H1 (cell line): ENCODE measurements at regions not wholly inside any gene's neighbourhood (a gene's known extent, or its start where the extent isn't known, plus 50 kb on each side); places are given as distances from the start of the nearest gene placed in this dataset.
A peak's percentile ranks its signal among the peaks of the same experiment; 100 is the strongest.

Experiments
- CTCF ChIA-PET: fragments of 300-600 bp; sonication (Branson Sonifier 250); formaldehyde crosslinking; loops from one replicate; lab custom pipeline; 2021; ENCODE audit not compliant: partially characterized antibody; lab: Charles Lee
- POLR2A ChIA-PET: fragments of 300-600 bp; sonication (Branson Sonifier 250); formaldehyde crosslinking; loops from one replicate; lab custom pipeline; 2021; ENCODE audit warnings: inconsistent platforms; ENCODE audit not compliant: partially characterized antibody; lab: Charles Lee
- DNase-seq, 2 experiments: peaks; one replicate each; pipeline versions ENCODE4 v3.0.0 to v3.0.0-alpha.2; 2010 to 2022; ENCODE audit warnings: low spot score in 2 of 2, low read depth in 1 of 2, mixed read lengths in 1 of 2
- FAIRE-seq: peaks from 2 replicates; lab custom pipeline; 2011; peaks lifted over from hg19 to GRCh38; lab: Jason Lieb, UNC
- H2AFZ ChIP-seq: 2 replicates; pipeline ENCODE4 v1.8.1; 2012; ENCODE audit warnings: low read length, inconsistent platforms
- H2AK5ac ChIP-seq: 2 replicates; pipeline ENCODE4 v1.6.1; 2013; ENCODE audit warnings: low read depth, low read length
- H2BK120ac ChIP-seq: replicated peaks from 2 replicates; pipeline ENCODE3; 2013; ENCODE audit warnings: low read depth, low read length, inconsistent platforms
- H2BK12ac ChIP-seq: 2 replicates; pipeline ENCODE4 v1.6.1; 2013; ENCODE audit warnings: low read depth, low read length
- H2BK15ac ChIP-seq: 2 replicates; pipeline ENCODE4 v1.6.1; 2013; ENCODE audit warnings: low read length
- H2BK20ac ChIP-seq: 2 replicates; pipeline ENCODE4 v1.6.1; 2013; ENCODE audit warnings: low read length
- H2BK5ac ChIP-seq: 2 replicates; pipeline ENCODE4 v1.6.1; 2013; ENCODE audit warnings: low read depth, low read length
- H3K14ac ChIP-seq: 2 replicates; pipeline ENCODE4 v1.6.1; 2013; ENCODE audit warnings: inconsistent platforms; ENCODE audit not compliant: insufficient read length
- H3K18ac ChIP-seq: 2 replicates; pipeline ENCODE4 v1.6.1; 2013; ENCODE audit warnings: low read length; ENCODE audit errors: extremely low read depth
- H3K23ac ChIP-seq: 2 replicates; pipeline ENCODE4 v1.6.1; 2013; ENCODE audit warnings: inconsistent platforms; ENCODE audit not compliant: insufficient read length
- H3K23me2 ChIP-seq: 2 replicates; pipeline ENCODE4 v1.6.1; 2013; ENCODE audit warnings: low read depth, low read length
- H3K27ac ChIP-seq: 2 replicates; pipeline ENCODE4 v1.6.1; 2011; ENCODE audit warnings: low read depth, low read length, inconsistent platforms
- H3K27me3 ChIP-seq, 4 experiments: replicated peaks in 1 of 4; 1 replicate in 1 of 4; 2 replicates in 3 of 4; pipeline versions ENCODE4 v1.6.1 to v1.8.1; 2011 to 2013; ENCODE audit warnings: low read length in 3 of 4, mild to moderate bottlenecking in 3 of 4, inconsistent platforms in 2 of 4, mixed read lengths in 2 of 4, moderate library complexity in 1 of 4; ENCODE audit not compliant: control insufficient read depth in 3 of 4, insufficient read depth in 3 of 4; ENCODE audit errors: extremely low read depth in 1 of 4
- H3K36me3 ChIP-seq, 4 experiments: 2 replicates each; pipeline versions ENCODE4 v1.6.1 to v1.8.1; 2011 to 2013; ENCODE audit warnings: mild to moderate bottlenecking in 4 of 4, low read length in 3 of 4, moderate library complexity in 2 of 4, control low read depth in 1 of 4, inconsistent platforms in 1 of 4; ENCODE audit not compliant: insufficient read depth in 4 of 4, control insufficient read depth in 2 of 4
- H3K4ac ChIP-seq: replicated peaks from 2 replicates; pipeline ENCODE3; 2013; ENCODE audit warnings: low read length, low read depth, mixed read lengths, inconsistent platforms; ENCODE audit not compliant: insufficient read length
- H3K4me1 ChIP-seq, 4 experiments: replicated peaks in 1 of 4; 1 replicate in 1 of 4; 2 replicates in 3 of 4; pipeline versions ENCODE4 v1.6.1 to v1.8.1; 2011 to 2013; ENCODE audit warnings: low read length in 3 of 4, inconsistent platforms in 2 of 4, mixed read lengths in 1 of 4; ENCODE audit not compliant: insufficient read depth in 4 of 4, control insufficient read depth in 3 of 4
- H3K4me2 ChIP-seq, 2 experiments: 2 replicates each; pipeline versions ENCODE4 v1.6.1 to v1.8.1; 2011 to 2013; ENCODE audit warnings: low read depth in 2 of 2, low read length in 2 of 2, control low read depth in 1 of 2, inconsistent platforms in 1 of 2, mild to moderate bottlenecking in 1 of 2; ENCODE audit not compliant: insufficient read depth in 1 of 2
- H3K4me3 ChIP-seq, 4 experiments: fragments of 200-600, 300-600 bp in 1 of 4; sonication (generic), shearing (Covaris generic), sonication (Bioruptor Twin) in 1 of 4; 2 replicates each; pipeline versions ENCODE4 v1.5.1 to v1.8.1; 2011 to 2016; ENCODE audit warnings: low read length in 4 of 4, low read depth in 3 of 4, control low read depth in 2 of 4, inconsistent platforms in 2 of 4, mild to moderate bottlenecking in 2 of 4, mixed read lengths in 1 of 4, moderate library complexity in 1 of 4; ENCODE audit not compliant: insufficient read depth in 2 of 4; ENCODE audit errors: extremely low read depth in 1 of 4
- H3K56ac ChIP-seq: replicated peaks from 2 replicates; pipeline ENCODE3; 2013; ENCODE audit warnings: low read depth, mild to moderate bottlenecking, mixed read lengths, low read length, inconsistent platforms; ENCODE audit not compliant: insufficient read length
- H3K79me1 ChIP-seq: 2 replicates; pipeline ENCODE4 v1.6.1; 2013; ENCODE audit warnings: low read depth, low read length, control low read depth
- H3K79me2 ChIP-seq, 2 experiments: 2 replicates each; pipeline versions ENCODE4 v1.6.1 to v1.8.1; 2012 to 2013; ENCODE audit warnings: low read length in 2 of 2, mild to moderate bottlenecking in 2 of 2, inconsistent platforms in 1 of 2; ENCODE audit not compliant: insufficient read depth in 2 of 2, control insufficient read depth in 1 of 2
- H3K9ac ChIP-seq, 4 experiments: replicated peaks in 1 of 4; 1 replicate in 1 of 4; 2 replicates in 3 of 4; pipeline versions ENCODE4 v1.6.1 to v1.8.1; 2011 to 2013; ENCODE audit warnings: low read depth in 3 of 4, low read length in 3 of 4, control low read depth in 2 of 4, mild to moderate bottlenecking in 2 of 4, moderate library complexity in 2 of 4, inconsistent platforms in 1 of 4; ENCODE audit errors: extremely low read depth in 1 of 4
- H3K9me3 ChIP-seq, 2 experiments: 2 replicates each; pipeline versions ENCODE4 v1.6.1 to v1.8.1; 2012 to 2013; ENCODE audit warnings: mild to moderate bottlenecking in 2 of 2, moderate library complexity in 2 of 2, control low read depth in 1 of 2, inconsistent platforms in 1 of 2, low read depth in 1 of 2, low read length in 1 of 2, mixed read lengths in 1 of 2; ENCODE audit not compliant: insufficient read depth in 2 of 2
- H4K20me1 ChIP-seq, 2 experiments: replicated peaks in 1 of 2; 2 replicates each; pipeline versions ENCODE3 to v1.8.1; 2011 to 2013; ENCODE audit warnings: inconsistent platforms in 2 of 2, low read length in 2 of 2, mild to moderate bottlenecking in 1 of 2; ENCODE audit not compliant: insufficient read depth in 2 of 2, control insufficient read depth in 1 of 2
- H4K5ac ChIP-seq: 2 replicates; pipeline ENCODE4 v1.6.1; 2013; ENCODE audit warnings: low read length, low read depth, mixed read lengths, inconsistent platforms; ENCODE audit not compliant: insufficient read length
- H4K8ac ChIP-seq: 2 replicates; pipeline ENCODE4 v1.8.0; 2013; ENCODE audit warnings: mild to moderate bottlenecking, moderate library complexity, low read length, inconsistent platforms; ENCODE audit not compliant: insufficient read depth; ENCODE audit errors: extremely low read depth
- H4K91ac ChIP-seq: replicated peaks from 2 replicates; pipeline ENCODE3; 2013; ENCODE audit warnings: low read length, mixed read lengths, inconsistent platforms; ENCODE audit not compliant: insufficient read length
- CEBPB ChIP-seq: IDR thresholded peaks from 2 replicates; pipeline ENCODE4 v1.6.1; 2012; ENCODE audit warnings: low read depth, low read length
- KDM1A ChIP-seq: fragments of 200-600, 300-600 bp; sonication (generic); IDR thresholded peaks from 2 replicates; pipeline ENCODE4 v1.7.1; 2016; ENCODE audit warnings: mild to moderate bottlenecking, low read length, borderline replicate concordance
- SIRT6 ChIP-seq: IDR thresholded peaks from one replicate; pipeline ENCODE4 v1.7.1; 2012; ENCODE audit warnings: low read length, inconsistent platforms
- WGBS, 2 experiments: shearing (Covaris generic) in 1 of 2; methylation state at CpG; one replicate each; pipeline versions ENCODE4 v1.1.6 to v1.1.7; 2013 to 2015; ENCODE audit warnings: low lambda C conversion rate in 2 of 2, mixed read lengths in 2 of 2, inconsistent platforms in 1 of 2, low coverage in 1 of 2, missing lambda C conversion rate in 1 of 2; ENCODE audit not compliant: insufficient replicate concordance in 2 of 2, insufficient coverage in 1 of 2, insufficient read length in 1 of 2; ENCODE audit errors: extremely low coverage in 1 of 2, missing lambda C conversion rate in 1 of 2; 5-methylcytosine and 5-hydroxymethylcytosine counted together

DNA sequence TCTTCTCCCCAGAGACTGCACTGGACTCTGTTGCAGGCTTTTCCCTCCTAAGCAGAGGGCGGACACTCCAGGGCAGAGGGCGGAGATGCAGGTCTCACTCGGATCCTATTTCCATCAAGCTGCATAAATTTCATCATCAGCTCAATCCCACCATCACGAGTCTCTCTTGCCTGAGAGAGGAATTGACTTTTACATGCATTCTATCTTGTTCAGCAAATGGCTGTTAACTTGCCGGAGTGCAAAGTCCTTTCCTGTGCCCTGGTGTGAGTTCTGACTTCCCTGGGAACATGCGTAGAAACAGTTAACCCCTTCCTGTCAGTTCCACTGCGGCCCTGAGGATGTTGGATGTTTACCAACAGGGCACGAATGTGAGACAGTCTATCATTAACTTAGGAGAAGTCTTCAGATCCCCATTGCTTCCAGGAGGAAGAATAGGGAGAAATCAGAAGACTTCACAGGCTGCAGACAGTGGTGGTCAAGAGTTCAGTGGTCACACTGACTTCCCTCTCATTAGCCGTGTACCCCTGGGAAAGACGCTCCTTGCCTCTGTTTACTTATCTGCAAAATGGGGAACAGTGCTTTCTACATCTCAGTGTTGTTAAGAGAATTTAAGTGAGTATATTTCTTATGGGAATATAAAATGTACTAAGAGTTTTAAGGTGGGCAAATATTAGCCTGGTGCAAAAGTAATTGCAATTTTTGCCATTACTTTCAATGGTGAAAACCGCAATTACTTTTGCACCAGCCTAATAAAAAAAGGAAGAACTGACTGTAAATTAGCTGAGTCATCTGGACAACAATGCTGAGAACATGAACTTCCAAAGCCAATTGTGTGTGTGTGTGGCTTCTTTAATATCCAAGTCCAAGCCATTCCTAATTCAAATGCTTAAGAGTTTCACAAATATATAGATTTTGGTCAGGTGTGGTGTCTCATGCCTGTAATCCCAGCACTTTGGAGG, 248.0 kb downstream of the DRD1 start:
- H3K14ac ChIP-seq = no peak overlapping the region
- H3K27me3 ChIP-seq = no peaks in the 10 kb centered on the region
- H3K79me2 ChIP-seq = no peaks in the 10 kb centered on the region
- WGBS, 2 experiments = 47% methylated on average over 11 of the region's 11 CpGs; no CpG with 5 or more reads in 1 of the 2 experiments
- no peak overlapping the region for H3K23ac ChIP-seq
- H2BK5ac ChIP-seq = no peak overlapping the region
- ChIA-PET CTCF (interaction anchor here (1.0 to 1.4 kb wide), 2 partner anchors 8 to 15 kb away, joined by 3 to 5 read pairs; no protein-coding TSS in a partner anchor), POLR2A (interaction anchor here (0.6 kb wide), 1 partner anchor 1482 kb away, joined by 3 read pairs; no protein-coding TSS in a partner anchor)
- H3K4ac ChIP-seq = no peak overlapping the region
- peaks cover 4 to 7% of the 10 kb centered on the region in 2 experiments; a peak in 2 of 4 replicates for H3K9me3 ChIP-seq
- DNase-seq (no peak), FAIRE-seq (peak; percentile 63)
- TF ChIP-seq KDM1A (peak; percentile 67; the same call in 1 of the 2 replicates), CEBPB (peak; percentile 52; the same call in 1 of the 2 replicates), SIRT6 (no peak)
- H2BK15ac ChIP-seq = no peak overlapping the region
- no peak overlapping the region for H2BK120ac ChIP-seq
- H2AFZ ChIP-seq = peak overlapping the region; percentile 65
- H4K8ac ChIP-seq = no peak overlapping the region
- H4K91ac ChIP-seq = no peak overlapping the region
- no peak overlapping the region for H3K27ac ChIP-seq
- no peak overlapping the region for H3K9ac ChIP-seq
- no peak overlapping the region for H2BK12ac ChIP-seq
- H4K20me1 ChIP-seq = no peaks in the 10 kb centered on the region
- H3K23me2 ChIP-seq = no peaks in the 10 kb centered on the region
- H2AK5ac ChIP-seq = no peak overlapping the region
- H3K18ac ChIP-seq = peak overlapping the region; percentile 19
- no peaks in the 10 kb centered on the region for H3K36me3 ChIP-seq
- H3K4me2 ChIP-seq = peak overlapping the region; percentile 55 to 61
- peak overlapping the region in 1 of 4 experiments; percentile 42; a peak in 2 of 8 replicates for H3K4me3 ChIP-seq
- no peak overlapping the region for H4K5ac ChIP-seq
- no peaks in the 10 kb centered on the region for H3K79me1 ChIP-seq
- H2BK20ac ChIP-seq = no peak overlapping the region
- H3K4me1 ChIP-seq = peaks cover 2 to 15% (median 4%) of the 10 kb centered on the region in 4 experiments; a peak in 3 of 7 replicates
- H3K56ac ChIP-seq = no peak overlapping the region
